OCI-LY1 (cell line): ENCODE measurements at regions not wholly inside any gene's neighbourhood (a gene's known extent, or its start where the extent isn't known, plus 50 kb on each side); places are given as distances from the start of the nearest gene placed in this dataset.

Source experiments
- H2AFZ ChIP-seq: fragments of 200-600 bp; sonication (generic), shearing (Covaris generic); 2 replicates; pipeline ENCODE4 v1.6.0; 2014; ENCODE audit warnings: antibody characterized with exemption, mild to moderate bottlenecking, low read length
- H3F3A ChIP-seq: fragments of 200-600 bp; sonication (generic), shearing (Covaris generic); 2 replicates; pipeline ENCODE4 v1.6.0; 2014; ENCODE audit warnings: mild to moderate bottlenecking, antibody characterized with exemption, low read length, moderate library complexity; ENCODE audit not compliant: insufficient read depth
- H3K27ac ChIP-seq: fragments of 200-600 bp; sonication (generic); 2 replicates; pipeline ENCODE4 v1.5.1; 2014; ENCODE audit warnings: low read length, mixed run types, mild to moderate bottlenecking, low read depth; ENCODE audit not compliant: poor library complexity, severe bottlenecking
- H3K27me3 ChIP-seq: fragments of 200-600 bp; sonication (generic); 2 replicates; pipeline ENCODE4 v1.6.0; 2014; ENCODE audit warnings: antibody characterized with exemption, mild to moderate bottlenecking, low read length, moderate library complexity; ENCODE audit not compliant: insufficient read depth
- H3K36me3 ChIP-seq: fragments of 200-600 bp; sonication (generic); 2 replicates; pipeline ENCODE4 v1.6.1; 2014; ENCODE audit warnings: mild to moderate bottlenecking, antibody characterized with exemption, low read length, moderate library complexity, mixed read lengths; ENCODE audit not compliant: insufficient read depth
- H3K4me1 ChIP-seq: fragments of 200-600 bp; sonication (generic); 2 replicates; pipeline ENCODE4 v1.5.1; 2014; ENCODE audit warnings: mild to moderate bottlenecking, low read length, moderate library complexity; ENCODE audit not compliant: insufficient read depth, severe bottlenecking
- H3K4me2 ChIP-seq: fragments of 200-600 bp; sonication (generic), shearing (Covaris generic); 2 replicates; pipeline ENCODE4 v1.6.1; 2014; ENCODE audit warnings: low read length
- H3K4me3 ChIP-seq: fragments of 200-600 bp; sonication (generic); 2 replicates; pipeline ENCODE4 v1.5.1; 2014; ENCODE audit warnings: low read length, low read depth, mild to moderate bottlenecking, mixed read lengths; ENCODE audit not compliant: poor library complexity, severe bottlenecking
- H3K79me2 ChIP-seq: fragments of 200-600 bp; shearing (Covaris generic); 2 replicates; pipeline ENCODE4 v1.6.1; 2016; ENCODE audit warnings: mixed run types, low read length, mixed read lengths; ENCODE audit not compliant: insufficient read depth
- H3K9ac ChIP-seq: fragments of 200-600 bp; sonication (generic), shearing (Covaris generic); 2 replicates; pipeline ENCODE4 v1.6.1; 2014; ENCODE audit warnings: mild to moderate bottlenecking, low read length, mixed read lengths
- H3K9me2 ChIP-seq: fragments of 200-600 bp; sonication (generic), shearing (Covaris generic); 2 replicates; pipeline ENCODE4 v1.6.1; 2014; ENCODE audit warnings: low read depth, mild to moderate bottlenecking, low read length, mixed read lengths
- H3K9me3 ChIP-seq: fragments of 200-600 bp; shearing (Covaris generic); 2 replicates; pipeline ENCODE4 v1.6.1; 2014; ENCODE audit warnings: low read length, mixed read lengths
- H4K20me1 ChIP-seq: fragments of 200-600 bp; sonication (generic), shearing (Covaris generic); 2 replicates; pipeline ENCODE4 v1.6.0; 2016; ENCODE audit warnings: mild to moderate bottlenecking, low read length; ENCODE audit not compliant: insufficient read depth
- CTCF ChIP-seq: fragments of 200-600 bp; sonication (generic), shearing (Covaris generic); IDR thresholded peaks from 2 replicates; pipeline ENCODE4 v1.5.1; 2017; ENCODE audit warnings: mild to moderate bottlenecking, antibody characterized with exemption, low read length, moderate library complexity, mixed read lengths
- EZH2 ChIP-seq: fragments of 200-600 bp; sonication (generic), shearing (Covaris generic); IDR thresholded peaks from 2 replicates; pipeline ENCODE4 v1.8.0; 2017; ENCODE audit warnings: borderline replicate concordance, mixed run types, mild to moderate bottlenecking, antibody characterized with exemption, low read length, moderate library complexity, mixed read lengths

GRCh38 chr9:129500161-129500862 is 120.6 kb downstream of the C9orf50 start:
- no peak overlapping the region for H3K27ac ChIP-seq
- no peaks in the 10 kb centered on the region for H4K20me1 ChIP-seq
- H3K4me2 ChIP-seq: no peak overlapping the region
- no peak overlapping the region for H3K9ac ChIP-seq
- TF ChIP-seq EZH2 (no peak), CTCF (no peak)
- no peaks in the 10 kb centered on the region for H3K9me2 ChIP-seq
- H3K4me3 ChIP-seq: no peak overlapping the region
- H3K27me3 ChIP-seq: peaks cover 5% of the 10 kb centered on the region; the same call in 1 of the 2 replicates
- H2AFZ ChIP-seq: no peak overlapping the region
- no peaks in the 10 kb centered on the region for H3K79me2 ChIP-seq
- H3K36me3 ChIP-seq: no peaks in the 10 kb centered on the region
- no peaks in the 10 kb centered on the region for H3K9me3 ChIP-seq
- no peaks in the 10 kb centered on the region for H3F3A ChIP-seq
- H3K4me1 ChIP-seq: no peaks in the 10 kb centered on the region

- H3K79me2 ChIP-seq: no peaks in the 10 kb centered on the region
- H3K36me3 ChIP-seq: no peaks in the 10 kb centered on the region
- TF ChIP-seq EZH2 (no peak), CTCF (no peak)
- no peaks in the 10 kb centered on the region for H3F3A ChIP-seq
- no peaks in the 10 kb centered on the region for H3K4me1 ChIP-seq
- H3K9ac ChIP-seq: no peak overlapping the region
- no peak overlapping the region for H3K4me3 ChIP-seq
- H3K27ac ChIP-seq: no peak overlapping the region
- no peaks in the 10 kb centered on the region for H3K9me2 ChIP-seq
- H3K4me2 ChIP-seq: no peak overlapping the region
- H4K20me1 ChIP-seq: no peaks in the 10 kb centered on the region
- no peaks in the 10 kb centered on the region for H3K9me3 ChIP-seq
- peaks cover 5% of the 10 kb centered on the region; the same call in 1 of the 2 replicates for H3K27me3 ChIP-seq
- H2AFZ ChIP-seq: no peak overlapping the region
These were observed 122.2 kb downstream of the C9orf50 start for GRCh38 chr9:129498451-129499384.

DNA sequence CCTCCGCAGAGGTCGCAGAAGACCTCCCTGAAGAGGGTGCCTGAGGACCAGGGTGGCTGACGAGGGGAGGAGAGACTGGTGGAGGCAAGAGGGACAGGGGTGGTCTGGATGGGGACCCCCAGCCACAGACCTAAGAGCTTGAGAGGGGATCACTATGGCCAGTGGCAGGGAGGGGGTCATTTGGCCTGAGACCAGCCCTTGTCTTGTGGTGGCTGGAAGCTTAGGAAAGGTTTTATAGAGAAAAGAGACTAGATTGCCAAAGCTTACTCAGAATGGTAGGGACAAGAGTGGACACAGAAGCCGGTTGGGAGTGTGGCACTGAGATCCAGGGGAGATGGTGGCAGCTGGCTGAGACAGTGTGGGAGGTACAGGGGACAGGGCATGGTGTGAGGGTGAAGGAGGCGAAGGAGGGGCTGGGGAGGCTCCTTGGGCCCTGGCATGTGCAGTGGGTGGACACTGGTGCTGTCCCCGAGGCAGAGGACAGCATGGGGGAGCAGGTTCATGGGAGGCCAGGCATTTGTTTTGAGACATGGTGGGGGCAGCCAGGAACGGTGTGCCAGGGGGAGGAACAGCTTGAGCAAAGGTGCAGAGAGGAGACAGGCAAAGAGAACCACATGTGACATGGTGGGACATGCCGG is 123.0 kb downstream of the C9orf50 start:
- H3K4me3 ChIP-seq: no peak overlapping the region
- no peak overlapping the region for H3K4me2 ChIP-seq
- no peak overlapping the region for H3K9ac ChIP-seq

More for the DNA sequence above, 123.0 kb downstream of the C9orf50 start:
- H3K4me1 ChIP-seq: no peaks in the 10 kb centered on the region
- no peaks in the 10 kb centered on the region for H3K79me2 ChIP-seq
- H3K27ac ChIP-seq: no peak overlapping the region
- H2AFZ ChIP-seq: no peak overlapping the region
- no peaks in the 10 kb centered on the region for H3K9me2 ChIP-seq
- no peaks in the 10 kb centered on the region for H4K20me1 ChIP-seq
- no peaks in the 10 kb centered on the region for H3K36me3 ChIP-seq
- no peak for TF ChIP-seq EZH2
- TF ChIP-seq CTCF: no peak
- H3K9me3 ChIP-seq: no peaks in the 10 kb centered on the region
- no peaks in the 10 kb centered on the region for H3F3A ChIP-seq
- H3K27me3 ChIP-seq: peaks cover 5% of the 10 kb centered on the region; the same call in 1 of the 2 replicates
